Activated T-helper 1 cell treated with anti-CD3 and anti-CD28 coated beads, Interleukin-12 subunit alpha, Interleukin-12 subunit beta, Interleukin-2, Interleukin-4 antibody, amounts not matched to agents 30 ng/mL and 10 ng/mL and 1 ng/mL, durations not matched to agents 14 hours and 24 hours and 36 hours (primary cell): ENCODE measurements at regions not wholly inside any gene's neighbourhood (a gene's known extent, or its start where the extent isn't known, plus 50 kb on each side); places are given as distances from the start of the nearest gene placed in this dataset.
"Not testable (repeated sequence)": the region's sequence is repeated elsewhere in the genome, so short reads cannot be mapped to it uniquely, and the experiment has no call there.

Experiments used
- DNase-seq: peaks from one replicate; pipeline ENCODE4 v3.0.0; 2021; ENCODE audit warnings: low spot score
- H3K27ac Mint-ChIP-seq: one replicate; pipeline ENCODE4 v1.8.0; 2021; ENCODE audit warnings: mild to moderate bottlenecking, mixed read lengths
- H3K27me3 Mint-ChIP-seq: one replicate; pipeline ENCODE4 v1.8.0; 2022; ENCODE audit warnings: mild to moderate bottlenecking, moderate library complexity, mixed read lengths; ENCODE audit not compliant: insufficient read depth
- H3K36me3 Mint-ChIP-seq: one replicate; pipeline ENCODE4 v1.8.0; 2021; ENCODE audit warnings: low read depth, mixed read lengths
- H3K4me1 Mint-ChIP-seq: one replicate; pipeline ENCODE4 v1.8.0; 2021; ENCODE audit warnings: low read depth, mixed read lengths
- H3K4me3 Mint-ChIP-seq: one replicate; pipeline ENCODE4 v1.8.0; 2021; ENCODE audit warnings: mild to moderate bottlenecking, moderate library complexity, mixed read lengths
- H3K9me3 Mint-ChIP-seq: one replicate; pipeline ENCODE4 v1.8.0; 2021; ENCODE audit warnings: mixed read lengths
- intact Hi-C: fragments of 100-400 bp; cut with micrococcal nuclease; formaldehyde crosslinking; loops from one replicate; pipeline ENCODE4 v1.15.1; 2024

- no peaks in the 10 kb centered on the region for H3K36me3 Mint-ChIP-seq
- intact Hi-C loops, result loop anchor here (2.0 to 5.0 kb wide), 2 partner anchors 49 to 112 kb away; no protein-coding TSS in a partner anchor
- DNase-seq, result no peak
- H3K9me3 Mint-ChIP-seq, result no peaks in the 10 kb centered on the region
- no peak overlapping the region for H3K4me3 Mint-ChIP-seq
- H3K27me3 Mint-ChIP-seq, result no peaks in the 10 kb centered on the region
- peaks cover 16% of the 10 kb centered on the region for H3K4me1 Mint-ChIP-seq
- no peak overlapping the region for H3K27ac Mint-ChIP-seq
Observed at GRCh38 chr6:168238159-168238909, 81.2 kb downstream of the DACT2 start.

DNA sequence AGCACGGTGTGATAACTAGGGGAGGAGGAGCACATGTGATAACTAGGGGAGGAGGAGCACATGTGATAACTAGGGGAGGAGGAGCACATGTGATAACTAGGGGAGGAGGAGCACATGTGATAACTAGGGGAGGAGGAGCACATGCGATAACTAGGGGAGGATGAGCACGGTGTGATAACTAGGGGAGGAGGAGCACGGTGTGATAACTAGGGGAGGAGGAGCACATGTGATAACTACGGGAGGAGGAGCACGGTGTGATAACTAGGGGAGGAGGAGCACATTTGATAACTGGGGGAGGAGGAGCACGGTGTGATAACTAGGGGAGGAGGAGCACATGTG is 85.7 kb downstream of the DACT2 start:
- H3K4me3 Mint-ChIP-seq, H3K27ac Mint-ChIP-seq, intact Hi-C loops, H3K4me1 Mint-ChIP-seq, DNase-seq, H3K9me3 Mint-ChIP-seq, H3K27me3 Mint-ChIP-seq, H3K36me3 Mint-ChIP-seq: not testable (repeated sequence)

DNA sequence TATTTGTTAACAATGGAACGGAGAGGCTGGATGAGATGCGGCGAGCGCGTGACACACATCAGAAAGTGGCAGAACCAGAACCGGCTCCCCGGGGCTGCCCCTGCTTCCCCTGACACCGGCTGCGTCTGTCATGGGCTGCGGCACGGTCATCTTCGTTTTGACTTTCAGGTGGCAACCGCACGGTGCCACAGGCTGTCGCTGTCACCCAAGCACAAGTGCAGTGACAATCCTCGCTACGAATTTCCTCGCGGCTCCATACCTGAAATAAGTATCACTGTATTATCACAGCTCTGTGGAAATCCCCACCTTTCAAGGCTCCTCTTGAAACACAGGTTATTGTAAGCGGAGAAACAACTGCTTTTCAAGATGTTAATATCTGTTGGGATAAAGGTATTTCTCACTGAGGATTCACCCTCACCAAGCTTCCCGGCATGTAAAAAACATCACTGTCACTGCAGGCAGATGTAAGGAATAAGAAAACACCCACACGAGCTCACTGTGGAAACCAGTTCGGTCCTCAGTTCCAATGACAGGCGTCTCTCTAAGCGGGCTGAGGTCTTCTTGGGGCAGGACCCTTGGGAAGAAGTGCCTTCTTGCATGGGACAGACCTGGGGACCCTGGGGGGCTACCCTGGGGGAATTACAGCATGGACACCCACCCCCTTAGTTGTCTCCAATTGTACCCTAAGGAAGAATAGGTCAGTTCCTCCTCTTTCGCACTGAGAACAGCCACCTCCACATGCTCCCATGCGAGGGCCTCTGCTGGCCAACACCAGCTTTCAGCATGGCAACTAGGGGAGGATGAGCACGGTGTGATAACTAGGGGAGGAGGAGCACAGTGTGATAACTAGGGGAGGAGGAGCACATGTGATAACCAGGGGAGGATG is 86.3 kb downstream of the DACT2 start:
- no peak overlapping the region for H3K27ac Mint-ChIP-seq
- intact Hi-C loops, result no loop called here
- no peak overlapping the region for H3K4me3 Mint-ChIP-seq
- no peaks in the 10 kb centered on the region for H3K36me3 Mint-ChIP-seq
- H3K27me3 Mint-ChIP-seq, result no peaks in the 10 kb centered on the region
- no peak for DNase-seq
- H3K4me1 Mint-ChIP-seq, result peaks cover 2% of the 10 kb centered on the region
- no peaks in the 10 kb centered on the region for H3K9me3 Mint-ChIP-seq

DNA sequence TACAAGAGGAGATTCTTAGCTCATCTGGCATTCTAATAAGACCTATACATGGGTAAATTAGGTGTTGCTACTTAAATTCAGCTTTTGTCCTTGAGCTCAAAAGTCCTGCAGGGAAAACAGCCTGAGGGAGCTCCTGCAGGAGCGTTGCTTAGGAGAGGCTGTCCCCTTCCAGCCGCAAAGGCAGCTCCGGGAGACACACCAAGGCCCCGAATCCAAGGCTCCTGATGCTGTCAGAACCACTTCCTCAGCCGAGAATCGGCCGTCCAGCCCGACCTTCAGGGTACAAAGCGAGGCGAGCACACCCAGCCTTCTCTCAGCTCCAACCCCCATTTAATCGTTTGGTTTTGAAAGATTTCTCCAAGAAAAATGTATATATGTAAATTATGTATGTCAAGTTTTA is 87.0 kb downstream of the DACT2 start:
- Mint-ChIP-seq H3K27me3 (no peaks in the 10 kb centered on the region), H3K27ac (no peak overlapping the region), H3K9me3 (no peaks in the 10 kb centered on the region), H3K4me1 (no peaks in the 10 kb centered on the region), H3K4me3 (no peak overlapping the region), H3K36me3 (no peaks in the 10 kb centered on the region)
- intact Hi-C loops, result no loop called here
- no peak for DNase-seq

GRCh38 chr6:168232062-168232461 is 87.5 kb downstream of the DACT2 start:
- no peaks in the 10 kb centered on the region for H3K36me3 Mint-ChIP-seq
- H3K9me3 Mint-ChIP-seq, result no peaks in the 10 kb centered on the region
- intact Hi-C loops, result no loop called here
- H3K4me1 Mint-ChIP-seq, result no peaks in the 10 kb centered on the region
- no peak overlapping the region for H3K4me3 Mint-ChIP-seq
- no peaks in the 10 kb centered on the region for H3K27me3 Mint-ChIP-seq
- no peak overlapping the region for H3K27ac Mint-ChIP-seq
- no peak for DNase-seq

GRCh38 chr6:168231393-168231957 is 88.1 kb downstream of the DACT2 start:
- DNase-seq, result no peak
- Mint-ChIP-seq H3K9me3 (no peaks in the 10 kb centered on the region), H3K36me3 (no peaks in the 10 kb centered on the region), H3K4me3 (no peak overlapping the region), H3K4me1 (no peaks in the 10 kb centered on the region), H3K27ac (no peak overlapping the region), H3K27me3 (no peaks in the 10 kb centered on the region)
- intact Hi-C loops, result no loop called here

DNA sequence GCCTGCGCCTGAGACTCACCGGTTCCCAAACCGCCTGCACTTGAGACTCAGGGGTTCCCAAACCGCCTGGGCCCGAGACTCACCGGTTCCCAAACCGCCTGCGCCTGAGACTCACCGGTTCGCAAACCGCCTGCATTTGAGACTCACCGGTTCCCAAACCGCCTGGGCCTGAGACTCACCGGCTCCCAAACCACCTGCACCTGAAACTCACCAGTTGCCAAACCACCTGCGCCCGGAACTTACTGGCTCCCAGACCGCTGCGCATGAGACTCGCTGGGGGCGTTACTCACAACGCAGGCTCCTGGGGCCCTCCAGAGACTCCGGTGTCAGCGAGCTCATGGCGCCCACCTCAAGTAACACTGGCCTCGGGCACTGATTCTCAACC is 90.2 kb downstream of the DACT2 start:
- Mint-ChIP-seq H3K9me3 (no peaks in the 10 kb centered on the region), H3K4me1 (no peaks in the 10 kb centered on the region), H3K36me3 (no peaks in the 10 kb centered on the region), H3K4me3 (no peak overlapping the region), H3K27me3 (no peaks in the 10 kb centered on the region), H3K27ac (no peak overlapping the region)
- no peak for DNase-seq
- intact Hi-C loops, result no loop called here

DNA sequence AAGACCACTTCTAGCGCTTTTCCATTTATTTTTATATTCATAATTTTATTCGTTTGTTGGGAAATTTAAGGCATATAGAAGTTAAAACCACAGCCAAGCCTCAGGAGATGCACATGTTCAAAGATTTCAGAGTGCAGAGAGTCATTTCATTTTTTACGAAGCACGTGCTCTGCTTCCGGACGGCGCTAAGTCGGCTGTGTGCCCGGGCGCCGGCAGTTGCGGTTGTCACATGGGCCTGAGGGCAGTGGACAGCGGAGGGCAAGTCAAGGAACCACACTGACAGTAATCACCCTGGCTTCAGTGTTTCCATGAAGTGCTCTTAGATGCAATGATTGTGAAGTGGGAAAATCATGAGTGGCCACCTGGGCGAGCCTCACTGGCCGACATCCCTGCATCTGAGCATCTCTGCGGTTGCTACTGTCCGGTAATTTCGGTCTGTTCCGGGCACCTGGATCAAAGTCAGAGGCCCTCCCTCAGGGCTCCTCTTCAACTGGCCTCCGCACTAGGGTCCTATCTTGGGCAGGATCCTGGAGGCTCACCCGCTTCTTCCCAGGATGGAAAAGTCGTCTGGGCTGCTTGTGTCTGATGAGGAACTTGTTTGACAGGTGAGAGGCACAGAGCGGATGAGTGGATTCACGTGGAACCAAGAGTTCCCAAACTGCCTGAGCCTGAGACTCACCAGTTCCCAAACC is 90.8 kb downstream of the DACT2 start:
- Mint-ChIP-seq H3K9me3 (no peaks in the 10 kb centered on the region), H3K27me3 (no peaks in the 10 kb centered on the region), H3K27ac (no peak overlapping the region), H3K36me3 (no peaks in the 10 kb centered on the region), H3K4me3 (no peak overlapping the region), H3K4me1 (no peaks in the 10 kb centered on the region)
- intact Hi-C loops, result no loop called here
- DNase-seq, result no peak

DNA sequence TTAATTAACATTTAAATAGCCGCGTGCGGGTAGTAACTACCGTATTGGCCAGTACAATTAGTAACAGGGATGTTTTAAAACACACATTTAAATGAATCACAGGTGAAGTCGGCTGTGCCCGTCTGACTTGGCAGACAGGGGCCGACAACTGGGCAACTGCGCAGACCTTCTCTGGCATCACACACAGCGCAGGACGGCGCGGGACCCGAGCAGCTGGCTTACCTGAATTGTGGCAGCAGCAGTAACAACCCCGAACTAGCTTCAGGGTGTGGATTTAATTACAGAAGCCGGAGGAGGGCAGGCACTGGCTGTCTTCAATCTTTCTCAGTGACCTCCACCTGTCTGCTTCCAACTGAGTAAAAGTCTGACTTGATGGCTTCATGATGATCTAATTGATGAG is 91.7 kb downstream of the DACT2 start:
- intact Hi-C loops, result no loop called here
- Mint-ChIP-seq H3K4me1 (no peaks in the 10 kb centered on the region), H3K27ac (no peak overlapping the region)

DNA sequence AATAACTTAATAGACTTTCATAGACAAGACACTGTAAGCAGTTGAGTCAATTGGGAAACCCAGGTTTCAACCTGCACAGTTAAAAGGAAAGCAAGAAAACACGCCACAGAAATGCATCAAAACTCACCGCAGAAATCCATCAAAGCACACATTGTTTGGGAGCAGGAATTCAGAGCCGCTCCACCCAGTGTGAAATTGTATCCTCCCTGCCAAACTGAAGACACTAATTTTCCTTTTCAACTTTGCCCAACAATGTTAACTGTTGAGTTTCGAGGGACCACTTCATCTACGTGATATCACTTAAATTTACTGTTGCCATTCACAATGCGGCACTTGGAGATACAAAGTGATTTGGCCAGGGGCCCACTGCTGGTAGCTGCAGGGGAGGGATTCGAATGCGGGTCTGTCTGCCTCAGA is 92.7 kb downstream of the DACT2 start:
- no peak for DNase-seq
- H3K4me3 Mint-ChIP-seq, result no peak overlapping the region

More for the DNA sequence above, 91.7 kb downstream of the DACT2 start:
- no peak overlapping the region for H3K4me3 Mint-ChIP-seq
- H3K36me3 Mint-ChIP-seq, result no peaks in the 10 kb centered on the region
- no peaks in the 10 kb centered on the region for H3K9me3 Mint-ChIP-seq
- H3K27me3 Mint-ChIP-seq, result no peaks in the 10 kb centered on the region
- no peak for DNase-seq

GRCh38 chr6:168226061-168226752 is 93.4 kb downstream of the DACT2 start:
- Mint-ChIP-seq H3K4me3 (no peak overlapping the region), H3K36me3 (no peaks in the 10 kb centered on the region), H3K9me3 (no peaks in the 10 kb centered on the region), H3K4me1 (no peaks in the 10 kb centered on the region), H3K27ac (no peak overlapping the region), H3K27me3 (no peaks in the 10 kb centered on the region)
- intact Hi-C loops, result no loop called here
- no peak for DNase-seq

More for the DNA sequence above, 92.7 kb downstream of the DACT2 start:
- Mint-ChIP-seq H3K27ac (no peak overlapping the region), H3K4me1 (no peaks in the 10 kb centered on the region), H3K9me3 (no peaks in the 10 kb centered on the region), H3K27me3 (no peaks in the 10 kb centered on the region), H3K36me3 (no peaks in the 10 kb centered on the region)
- intact Hi-C loops, result no loop called here

DNA sequence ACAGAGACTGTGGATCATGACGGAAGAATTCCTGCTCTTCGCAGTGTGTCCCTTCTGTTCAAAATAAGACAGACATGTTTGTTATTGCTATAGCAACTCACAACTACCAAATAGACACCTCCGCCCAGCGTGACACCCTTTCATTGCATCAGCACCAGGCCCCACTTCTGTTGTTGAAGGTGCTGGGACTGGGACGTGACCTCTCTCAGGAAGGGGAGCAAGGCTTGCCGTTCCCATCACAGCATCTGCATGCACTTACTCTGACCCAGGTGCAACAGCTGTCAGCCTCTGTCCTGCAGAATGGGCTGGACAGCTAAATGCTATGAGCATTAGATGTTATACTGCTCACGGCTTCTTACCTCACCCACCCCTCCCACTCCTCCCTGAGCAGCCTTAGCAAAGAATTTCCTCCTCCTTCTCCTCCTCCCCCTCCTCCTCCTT is 94.1 kb downstream of the DACT2 start:
- Mint-ChIP-seq H3K27ac (no peak overlapping the region), H3K27me3 (peaks cover under 1% of the 10 kb centered on the region), H3K36me3 (no peaks in the 10 kb centered on the region), H3K9me3 (no peaks in the 10 kb centered on the region), H3K4me3 (no peak overlapping the region), H3K4me1 (peaks cover 6% of the 10 kb centered on the region)
- intact Hi-C loops, result no loop called here
- no peak for DNase-seq
